ENCODE measurements at regions not wholly inside any gene's neighbourhood (a gene's known extent, or its start where the extent isn't known, plus 50 kb on each side); places are given as distances from the start of the nearest gene placed in this dataset.
"Not testable (repeated sequence)": the region's sequence is repeated elsewhere in the genome, so short reads cannot be mapped to it uniquely, and the experiment has no call there.

- Histone ChIP-seq H3K27ac (ENCODE audit: low read depth in 1 of 2, low read length in 2 of 2) (no peak overlapping the region), H3K9ac (ENCODE audit: low read depth in 1 of 2, low read length in 2 of 2) (no peak overlapping the region), H3K9me3 (ENCODE audit: control insufficient read depth in 4 of 4, low read length in 3 of 4) (peaks cover 0 to 6% (median 0%) of the 10 kb centered on the region in 4 donors), H3K36me3 (ENCODE audit: control insufficient read depth in 4 of 4, insufficient read depth in 3 of 4, low read depth in 1 of 4, low read length in 3 of 4) (no peaks in the 10 kb centered on the region), H3K4me3 (ENCODE audit: low read depth in 1 of 3, low read length in 3 of 3) (no peak overlapping the region), H3K27me3 (ENCODE audit: control insufficient read depth in 4 of 4, insufficient read depth in 4 of 4, low read length in 3 of 4) (no peaks in the 10 kb centered on the region), H3K4me1 (ENCODE audit: control insufficient read depth in 4 of 4, insufficient read depth in 4 of 4, low read length in 3 of 4) (no peaks in the 10 kb centered on the region)
- DNase-seq (ENCODE audit: low spot score) = no peak
- no peak for TF ChIP-seq ZBTB33 (IDR thresholded peaks at IDR 0.05)
- TF ChIP-seq EGR1 (IDR thresholded peaks at IDR 0.05; ENCODE audit: low read depth in 2 of 2) = no peak
- no peak for TF ChIP-seq TAF1 (conservative IDR thresholded peaks at IDR 0.05)
- TF ChIP-seq SP1 (IDR thresholded peaks at IDR 0.05) = no peak
- no peak for TF ChIP-seq CTCF (IDR thresholded peaks at IDR 0.05; ENCODE audit: low read depth, low read length, missing input control)
- no peak for TF ChIP-seq NR2F2 (IDR thresholded peaks at IDR 0.05)
- no peak for TF ChIP-seq FOXA1 (IDR thresholded peaks at IDR 0.05)
- no peak for TF ChIP-seq JUND (IDR thresholded peaks at IDR 0.05)
- no peak for TF ChIP-seq HNF4G (IDR thresholded peaks at IDR 0.05)
- no peak for TF ChIP-seq FOXA2 (IDR thresholded peaks at IDR 0.05)
- TF ChIP-seq HNF4A (conservative IDR thresholded peaks at IDR 0.05) = no peak
- TF ChIP-seq RXRA (IDR thresholded peaks at IDR 0.05) = no peak
- TF ChIP-seq, protein P1, sequence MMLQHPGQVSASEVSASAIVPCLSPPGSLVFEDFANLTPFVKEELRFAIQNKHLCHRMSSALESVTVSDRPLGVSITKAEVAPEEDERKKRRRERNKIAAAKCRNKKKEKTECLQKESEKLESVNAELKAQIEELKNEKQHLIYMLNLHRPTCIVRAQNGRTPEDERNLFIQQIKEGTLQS (IDR thresholded peaks at IDR 0.05) = no peak
- TF ChIP-seq RAD21 (IDR thresholded peaks at IDR 0.05) = no peak
- no peak for TF ChIP-seq GABPA (IDR thresholded peaks at IDR 0.05 in 1 of 2, conservative IDR thresholded peaks at IDR 0.05 in 1 of 2)
- TF ChIP-seq YY1 (IDR thresholded peaks at IDR 0.05) = no peak
- TF ChIP-seq, protein P2, sequence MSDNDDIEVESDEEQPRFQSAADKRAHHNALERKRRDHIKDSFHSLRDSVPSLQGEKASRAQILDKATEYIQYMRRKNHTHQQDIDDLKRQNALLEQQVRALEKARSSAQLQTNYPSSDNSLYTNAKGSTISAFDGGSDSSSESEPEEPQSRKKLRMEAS (IDR thresholded peaks at IDR 0.05) = no peak
- WGBS = 78% methylated on average over 1 of the region's 1 CpG
Observed at GRCh38 chr7:156009569-156009968, 197.3 kb upstream of the SHH start.

GRCh38 chr7:156006876-156007275, 194.6 kb upstream of the SHH start:
- 94% methylated on average over 11 of the region's 11 CpGs for WGBS
- not testable (repeated sequence) for H3K27me3 ChIP-seq (ENCODE audit: control insufficient read depth in 4 of 4, insufficient read depth in 4 of 4, low read length in 3 of 4); H3K9ac ChIP-seq (ENCODE audit: low read depth in 1 of 2, low read length in 2 of 2); DNase-seq (ENCODE audit: low spot score); H3K4me1 ChIP-seq (ENCODE audit: control insufficient read depth in 4 of 4, insufficient read depth in 4 of 4, low read length in 3 of 4); H3K9me3 ChIP-seq (ENCODE audit: control insufficient read depth in 4 of 4, low read length in 3 of 4); H3K36me3 ChIP-seq (ENCODE audit: control insufficient read depth in 4 of 4, insufficient read depth in 3 of 4, low read depth in 1 of 4, low read length in 3 of 4); H3K27ac ChIP-seq (ENCODE audit: low read depth in 1 of 2, low read length in 2 of 2)
- H3K4me3 ChIP-seq (ENCODE audit: low read depth in 1 of 3, low read length in 3 of 3) = peak overlapping the region in 1 of 3 donors; percentile 6

GRCh38 chr7:156006024-156006423, 193.8 kb upstream of the SHH start:
- Histone ChIP-seq H3K9ac (ENCODE audit: low read depth in 1 of 2, low read length in 2 of 2) (no peak overlapping the region), H3K27me3 (ENCODE audit: control insufficient read depth in 4 of 4, insufficient read depth in 4 of 4, low read length in 3 of 4) (no peaks in the 10 kb centered on the region)
- WGBS = 88% methylated on average over 3 of the region's 3 CpGs

More at GRCh38 chr7:156006024-156006423, 193.8 kb upstream of the SHH start:
- TF ChIP-seq, protein P2 (IDR thresholded peaks at IDR 0.05) = no peak
- TF ChIP-seq GABPA (IDR thresholded peaks at IDR 0.05 in 1 of 2, conservative IDR thresholded peaks at IDR 0.05 in 1 of 2) = no peak
- TF ChIP-seq, protein P3, sequence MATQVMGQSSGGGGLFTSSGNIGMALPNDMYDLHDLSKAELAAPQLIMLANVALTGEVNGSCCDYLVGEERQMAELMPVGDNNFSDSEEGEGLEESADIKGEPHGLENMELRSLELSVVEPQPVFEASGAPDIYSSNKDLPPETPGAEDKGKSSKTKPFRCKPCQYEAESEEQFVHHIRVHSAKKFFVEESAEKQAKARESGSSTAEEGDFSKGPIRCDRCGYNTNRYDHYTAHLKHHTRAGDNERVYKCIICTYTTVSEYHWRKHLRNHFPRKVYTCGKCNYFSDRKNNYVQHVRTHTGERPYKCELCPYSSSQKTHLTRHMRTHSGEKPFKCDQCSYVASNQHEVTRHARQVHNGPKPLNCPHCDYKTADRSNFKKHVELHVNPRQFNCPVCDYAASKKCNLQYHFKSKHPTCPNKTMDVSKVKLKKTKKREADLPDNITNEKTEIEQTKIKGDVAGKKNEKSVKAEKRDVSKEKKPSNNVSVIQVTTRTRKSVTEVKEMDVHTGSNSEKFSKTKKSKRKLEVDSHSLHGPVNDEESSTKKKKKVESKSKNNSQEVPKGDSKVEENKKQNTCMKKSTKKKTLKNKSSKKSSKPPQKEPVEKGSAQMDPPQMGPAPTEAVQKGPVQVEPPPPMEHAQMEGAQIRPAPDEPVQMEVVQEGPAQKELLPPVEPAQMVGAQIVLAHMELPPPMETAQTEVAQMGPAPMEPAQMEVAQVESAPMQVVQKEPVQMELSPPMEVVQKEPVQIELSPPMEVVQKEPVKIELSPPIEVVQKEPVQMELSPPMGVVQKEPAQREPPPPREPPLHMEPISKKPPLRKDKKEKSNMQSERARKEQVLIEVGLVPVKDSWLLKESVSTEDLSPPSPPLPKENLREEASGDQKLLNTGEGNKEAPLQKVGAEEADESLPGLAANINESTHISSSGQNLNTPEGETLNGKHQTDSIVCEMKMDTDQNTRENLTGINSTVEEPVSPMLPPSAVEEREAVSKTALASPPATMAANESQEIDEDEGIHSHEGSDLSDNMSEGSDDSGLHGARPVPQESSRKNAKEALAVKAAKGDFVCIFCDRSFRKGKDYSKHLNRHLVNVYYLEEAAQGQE (IDR thresholded peaks at IDR 0.05) = no peak
- TF ChIP-seq HNF4A (conservative IDR thresholded peaks at IDR 0.05) = no peak
- TF ChIP-seq, protein P1 (IDR thresholded peaks at IDR 0.05) = no peak
- TF ChIP-seq NR2F2 (IDR thresholded peaks at IDR 0.05) = no peak
- TF ChIP-seq EGR1 (IDR thresholded peaks at IDR 0.05; ENCODE audit: low read depth in 2 of 2) = no peak
- DNase-seq (ENCODE audit: low spot score) = no peak
- no peaks in the 10 kb centered on the region for H3K4me1 ChIP-seq (ENCODE audit: control insufficient read depth in 4 of 4, insufficient read depth in 4 of 4, low read length in 3 of 4)
- H3K27ac ChIP-seq (ENCODE audit: low read depth in 1 of 2, low read length in 2 of 2) = no peak overlapping the region
- no peak overlapping the region for H3K4me3 ChIP-seq (ENCODE audit: low read depth in 1 of 3, low read length in 3 of 3)
- no peaks in the 10 kb centered on the region for H3K36me3 ChIP-seq (ENCODE audit: control insufficient read depth in 4 of 4, insufficient read depth in 3 of 4, low read depth in 1 of 4, low read length in 3 of 4)
- peaks cover 0 to 6% (median 0%) of the 10 kb centered on the region in 4 donors for H3K9me3 ChIP-seq (ENCODE audit: control insufficient read depth in 4 of 4, low read length in 3 of 4)
